ENCODE measurements at regions not wholly inside any gene's neighbourhood (a gene's known extent, or its start where the extent isn't known, plus 50 kb on each side); places are given as distances from the start of the nearest gene placed in this dataset.

DNA sequence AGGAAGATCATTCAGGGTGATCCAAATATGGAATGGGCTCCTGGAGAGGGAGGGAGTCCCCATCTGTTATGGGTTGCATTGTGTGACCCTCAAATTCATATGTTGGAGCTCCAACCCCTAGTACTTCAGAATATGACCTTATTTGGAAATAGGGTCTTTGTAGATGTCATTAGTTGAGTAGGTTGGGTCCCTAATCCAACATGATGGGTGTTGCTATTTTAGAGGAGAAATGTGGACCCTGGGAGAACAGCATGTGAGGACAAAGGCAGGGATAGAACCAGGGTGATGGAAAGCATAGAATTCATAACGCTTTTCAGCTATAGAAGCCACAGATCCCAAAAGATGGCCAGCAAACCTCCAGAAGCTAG is 91.5 kb upstream of the SMNDC1 start:
- Mint-ChIP-seq H3K4me1 (peaks cover 35% of the 10 kb centered on the region), H3K9me3 (no peaks in the 10 kb centered on the region), H3K27me3 (ENCODE audit: insufficient read depth, low read depth, poor library complexity) (peaks cover 10% of the 10 kb centered on the region), H3K4me3 (no peak overlapping the region), H3K36me3 (ENCODE audit: low read depth) (no peaks in the 10 kb centered on the region; the same call in 2 of the 3 replicates), H3K27ac (no peak overlapping the region)
- Histone ChIP-seq H3K9me2 (ENCODE audit: insufficient read depth) (no peaks in the 10 kb centered on the region), H2AFZ (no peak overlapping the region), H3K79me2 (replicated peaks; ENCODE audit: insufficient read depth) (no peaks in the 10 kb centered on the region), H3K27me3 (ENCODE audit: insufficient read depth) (no peaks in the 10 kb centered on the region), H3K4me1 (ENCODE audit: insufficient read depth) (peaks cover 8% of the 10 kb centered on the region), H3K36me3 (ENCODE audit: insufficient read depth) (no peaks in the 10 kb centered on the region), H3K4me3 (no peak overlapping the region), H3F3A (replicated peaks; ENCODE audit: low read depth) (no peaks in the 10 kb centered on the region), H3K27ac (ENCODE audit: low read depth) (no peak overlapping the region), H3K4me2 (no peak overlapping the region), H4K20me1 (replicated peaks; ENCODE audit: insufficient read depth) (no peaks in the 10 kb centered on the region)
- ATAC-seq (no peak), DNase-seq (ENCODE audit: low spot score) (no peak)
- TF ChIP-seq, protein P1, sequence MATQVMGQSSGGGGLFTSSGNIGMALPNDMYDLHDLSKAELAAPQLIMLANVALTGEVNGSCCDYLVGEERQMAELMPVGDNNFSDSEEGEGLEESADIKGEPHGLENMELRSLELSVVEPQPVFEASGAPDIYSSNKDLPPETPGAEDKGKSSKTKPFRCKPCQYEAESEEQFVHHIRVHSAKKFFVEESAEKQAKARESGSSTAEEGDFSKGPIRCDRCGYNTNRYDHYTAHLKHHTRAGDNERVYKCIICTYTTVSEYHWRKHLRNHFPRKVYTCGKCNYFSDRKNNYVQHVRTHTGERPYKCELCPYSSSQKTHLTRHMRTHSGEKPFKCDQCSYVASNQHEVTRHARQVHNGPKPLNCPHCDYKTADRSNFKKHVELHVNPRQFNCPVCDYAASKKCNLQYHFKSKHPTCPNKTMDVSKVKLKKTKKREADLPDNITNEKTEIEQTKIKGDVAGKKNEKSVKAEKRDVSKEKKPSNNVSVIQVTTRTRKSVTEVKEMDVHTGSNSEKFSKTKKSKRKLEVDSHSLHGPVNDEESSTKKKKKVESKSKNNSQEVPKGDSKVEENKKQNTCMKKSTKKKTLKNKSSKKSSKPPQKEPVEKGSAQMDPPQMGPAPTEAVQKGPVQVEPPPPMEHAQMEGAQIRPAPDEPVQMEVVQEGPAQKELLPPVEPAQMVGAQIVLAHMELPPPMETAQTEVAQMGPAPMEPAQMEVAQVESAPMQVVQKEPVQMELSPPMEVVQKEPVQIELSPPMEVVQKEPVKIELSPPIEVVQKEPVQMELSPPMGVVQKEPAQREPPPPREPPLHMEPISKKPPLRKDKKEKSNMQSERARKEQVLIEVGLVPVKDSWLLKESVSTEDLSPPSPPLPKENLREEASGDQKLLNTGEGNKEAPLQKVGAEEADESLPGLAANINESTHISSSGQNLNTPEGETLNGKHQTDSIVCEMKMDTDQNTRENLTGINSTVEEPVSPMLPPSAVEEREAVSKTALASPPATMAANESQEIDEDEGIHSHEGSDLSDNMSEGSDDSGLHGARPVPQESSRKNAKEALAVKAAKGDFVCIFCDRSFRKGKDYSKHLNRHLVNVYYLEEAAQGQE (IDR thresholded peaks at IDR 0.05; ENCODE audit: unreplicated experiment) = no peak
- no peak for TF ChIP-seq EZH2phosphoT487 (IDR thresholded peaks at IDR 0.05; ENCODE audit: unreplicated experiment)

DNA sequence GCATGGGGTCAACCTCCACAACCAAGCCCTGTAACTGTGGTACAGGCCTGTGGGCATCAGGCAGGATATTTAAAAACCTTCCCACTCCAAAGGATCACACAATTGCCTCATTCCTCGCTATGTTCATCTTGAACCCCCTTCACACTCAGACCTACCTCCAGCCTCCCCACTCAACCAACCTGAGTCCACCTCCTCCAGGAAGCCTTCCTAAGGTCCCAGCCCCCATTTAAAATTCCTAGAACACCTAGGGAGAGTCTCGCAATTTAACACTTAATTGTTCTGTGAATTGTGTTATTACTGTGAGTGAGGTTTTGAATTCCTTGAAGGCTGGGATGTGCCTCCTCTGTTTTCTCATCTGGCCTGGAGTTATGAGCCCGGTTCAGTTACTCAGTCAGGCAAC is 93.1 kb upstream of the SMNDC1 start:
- Mint-ChIP-seq H3K4me3 (no peak overlapping the region), H3K27me3 (ENCODE audit: insufficient read depth, low read depth, poor library complexity) (peaks cover 7% of the 10 kb centered on the region), H3K27ac (no peak overlapping the region), H3K36me3 (ENCODE audit: low read depth) (no peaks in the 10 kb centered on the region), H3K9me3 (no peaks in the 10 kb centered on the region), H3K4me1 (peaks cover 26% of the 10 kb centered on the region)
- Histone ChIP-seq H2AFZ (peak overlapping the region; percentile 54; the same call in 1 of the 2 replicates), H3K4me3 (no peak overlapping the region), H3K79me2 (replicated peaks; ENCODE audit: insufficient read depth) (no peaks in the 10 kb centered on the region), H3K4me1 (ENCODE audit: insufficient read depth) (peaks cover 3% of the 10 kb centered on the region), H3K4me2 (no peak overlapping the region), H3K27ac (ENCODE audit: low read depth) (no peak overlapping the region), H3F3A (replicated peaks; ENCODE audit: low read depth) (no peaks in the 10 kb centered on the region), H3K9me2 (ENCODE audit: insufficient read depth) (no peaks in the 10 kb centered on the region), H3K36me3 (ENCODE audit: insufficient read depth) (no peaks in the 10 kb centered on the region), H3K27me3 (ENCODE audit: insufficient read depth) (no peaks in the 10 kb centered on the region), H4K20me1 (replicated peaks; ENCODE audit: insufficient read depth) (no peaks in the 10 kb centered on the region)
- TF ChIP-seq ZNF114 (CRISPR knock-in tag; IDR thresholded peaks at IDR 0.05) = no peak
- TF ChIP-seq, protein P1 (IDR thresholded peaks at IDR 0.05; ENCODE audit: unreplicated experiment) = no peak
- TF ChIP-seq, protein P2, sequence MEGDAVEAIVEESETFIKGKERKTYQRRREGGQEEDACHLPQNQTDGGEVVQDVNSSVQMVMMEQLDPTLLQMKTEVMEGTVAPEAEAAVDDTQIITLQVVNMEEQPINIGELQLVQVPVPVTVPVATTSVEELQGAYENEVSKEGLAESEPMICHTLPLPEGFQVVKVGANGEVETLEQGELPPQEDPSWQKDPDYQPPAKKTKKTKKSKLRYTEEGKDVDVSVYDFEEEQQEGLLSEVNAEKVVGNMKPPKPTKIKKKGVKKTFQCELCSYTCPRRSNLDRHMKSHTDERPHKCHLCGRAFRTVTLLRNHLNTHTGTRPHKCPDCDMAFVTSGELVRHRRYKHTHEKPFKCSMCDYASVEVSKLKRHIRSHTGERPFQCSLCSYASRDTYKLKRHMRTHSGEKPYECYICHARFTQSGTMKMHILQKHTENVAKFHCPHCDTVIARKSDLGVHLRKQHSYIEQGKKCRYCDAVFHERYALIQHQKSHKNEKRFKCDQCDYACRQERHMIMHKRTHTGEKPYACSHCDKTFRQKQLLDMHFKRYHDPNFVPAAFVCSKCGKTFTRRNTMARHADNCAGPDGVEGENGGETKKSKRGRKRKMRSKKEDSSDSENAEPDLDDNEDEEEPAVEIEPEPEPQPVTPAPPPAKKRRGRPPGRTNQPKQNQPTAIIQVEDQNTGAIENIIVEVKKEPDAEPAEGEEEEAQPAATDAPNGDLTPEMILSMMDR (conservative IDR thresholded peaks at IDR 0.05; ENCODE audit: low read depth in 2 of 2) = no peak
- no peak for TF ChIP-seq NANOG (IDR thresholded peaks at IDR 0.05; ENCODE audit: borderline replicate concordance)
- no peak for TF ChIP-seq EZH2phosphoT487 (IDR thresholded peaks at IDR 0.05; ENCODE audit: unreplicated experiment)
- no peak for TF ChIP-seq CREB1 (CRISPR knock-in tag; IDR thresholded peaks at IDR 0.05; ENCODE audit: low read depth)
- TF ChIP-seq, protein P3, sequence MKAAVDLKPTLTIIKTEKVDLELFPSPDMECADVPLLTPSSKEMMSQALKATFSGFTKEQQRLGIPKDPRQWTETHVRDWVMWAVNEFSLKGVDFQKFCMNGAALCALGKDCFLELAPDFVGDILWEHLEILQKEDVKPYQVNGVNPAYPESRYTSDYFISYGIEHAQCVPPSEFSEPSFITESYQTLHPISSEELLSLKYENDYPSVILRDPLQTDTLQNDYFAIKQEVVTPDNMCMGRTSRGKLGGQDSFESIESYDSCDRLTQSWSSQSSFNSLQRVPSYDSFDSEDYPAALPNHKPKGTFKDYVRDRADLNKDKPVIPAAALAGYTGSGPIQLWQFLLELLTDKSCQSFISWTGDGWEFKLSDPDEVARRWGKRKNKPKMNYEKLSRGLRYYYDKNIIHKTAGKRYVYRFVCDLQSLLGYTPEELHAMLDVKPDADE (IDR thresholded peaks at IDR 0.05) = no peak
- no peak for TF ChIP-seq POLR2AphosphoS5 (IDR thresholded peaks at IDR 0.05; ENCODE audit: low read depth)
- TF ChIP-seq JUNB (IDR thresholded peaks at IDR 0.05; ENCODE audit: unreplicated experiment) = no peak
- TF ChIP-seq EZH2 (IDR thresholded peaks at IDR 0.05; ENCODE audit: low read depth, unreplicated experiment) = no peak
- DNase-seq (ENCODE audit: low spot score) (no peak), ATAC-seq (no peak)

Data from GM23338 (cell line).